Ascending aorta (tissue), 2 donors: ENCODE measurements at regions not wholly inside any gene's neighbourhood (a gene's known extent, or its start where the extent isn't known, plus 50 kb on each side); places are given as distances from the start of the nearest gene placed in this dataset.

Experiments used
- DNase-seq, 2 donors: peaks; one replicate each; pipeline ENCODE4 v3.0.0-alpha.2; 2019; ENCODE audit warnings: low spot score in 2 of 2
- H3K27ac ChIP-seq, 2 donors: fragments of 200-600 bp; sonication (generic); one replicate each; pipeline ENCODE4 v1.5.1; 2016 to 2017; ENCODE audit warnings: mild to moderate bottlenecking in 1 of 2
- H3K27me3 ChIP-seq: fragments of 200-600 bp; sonication (generic); one replicate; pipeline ENCODE4 v1.5.1; 2017
- H3K36me3 ChIP-seq, 2 donors: fragments of 200-600 bp; sonication (generic); one replicate each; pipeline ENCODE4 v1.5.1; 2016
- H3K4me1 ChIP-seq, 2 donors: fragments of 200-600 bp; sonication (generic); one replicate each; pipeline ENCODE4 v1.5.1; 2016 to 2017; ENCODE audit warnings: mild to moderate bottlenecking in 1 of 2
- H3K4me3 ChIP-seq, 2 donors: fragments of 200-600 bp; sonication (generic); one replicate each; pipeline ENCODE4 v1.5.1; 2016 to 2017; ENCODE audit warnings: mild to moderate bottlenecking in 1 of 2
- H3K9me3 ChIP-seq, 2 donors: fragments of 200-600 bp; sonication (generic); one replicate each; pipeline ENCODE4 v1.5.1; 2016
- intact Hi-C: fragments of 100-400 bp; cut with DNase I; formaldehyde crosslinking; loops from one replicate; pipeline ENCODE4 v1.15.1; 2023
- TF ChIP-seq, protein P1 (sequence below), 3 experiments: fragments of 200-600 bp in 2 of 3; fragments of 450-650 bp in 1 of 3; sonication (generic) in 2 of 3; IDR thresholded peaks; one replicate each; pipeline ENCODE4 v1.5.1; 2016 to 2019; ENCODE audit warnings: antibody characterized with exemption in 3 of 3, mild to moderate bottlenecking in 1 of 3, moderate library complexity in 1 of 3

DNA sequence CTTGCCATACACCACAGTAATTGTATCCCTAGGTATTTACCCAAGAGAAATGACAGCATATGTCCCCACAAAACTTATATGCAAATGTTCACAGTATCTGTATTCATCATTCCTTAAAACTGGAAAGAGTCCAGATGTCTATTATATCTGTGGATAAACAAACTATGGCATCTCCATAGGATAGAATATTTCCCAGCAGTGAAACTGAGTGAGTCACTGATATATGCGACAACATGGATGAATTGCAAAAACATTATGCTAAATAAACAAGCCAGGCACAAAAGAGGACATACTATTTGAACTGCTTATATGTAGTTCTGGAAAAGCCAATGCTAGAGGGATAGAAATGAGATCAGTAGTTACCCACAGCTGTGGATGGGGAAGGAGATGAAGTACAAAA, 359.4 kb upstream of the DSEL start:
- DNase-seq, result no peak
- no peaks in the 10 kb centered on the region for H3K4me1 ChIP-seq
- intact Hi-C loops, result no loop called here
- TF ChIP-seq, protein P1, sequence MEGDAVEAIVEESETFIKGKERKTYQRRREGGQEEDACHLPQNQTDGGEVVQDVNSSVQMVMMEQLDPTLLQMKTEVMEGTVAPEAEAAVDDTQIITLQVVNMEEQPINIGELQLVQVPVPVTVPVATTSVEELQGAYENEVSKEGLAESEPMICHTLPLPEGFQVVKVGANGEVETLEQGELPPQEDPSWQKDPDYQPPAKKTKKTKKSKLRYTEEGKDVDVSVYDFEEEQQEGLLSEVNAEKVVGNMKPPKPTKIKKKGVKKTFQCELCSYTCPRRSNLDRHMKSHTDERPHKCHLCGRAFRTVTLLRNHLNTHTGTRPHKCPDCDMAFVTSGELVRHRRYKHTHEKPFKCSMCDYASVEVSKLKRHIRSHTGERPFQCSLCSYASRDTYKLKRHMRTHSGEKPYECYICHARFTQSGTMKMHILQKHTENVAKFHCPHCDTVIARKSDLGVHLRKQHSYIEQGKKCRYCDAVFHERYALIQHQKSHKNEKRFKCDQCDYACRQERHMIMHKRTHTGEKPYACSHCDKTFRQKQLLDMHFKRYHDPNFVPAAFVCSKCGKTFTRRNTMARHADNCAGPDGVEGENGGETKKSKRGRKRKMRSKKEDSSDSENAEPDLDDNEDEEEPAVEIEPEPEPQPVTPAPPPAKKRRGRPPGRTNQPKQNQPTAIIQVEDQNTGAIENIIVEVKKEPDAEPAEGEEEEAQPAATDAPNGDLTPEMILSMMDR (IDR thresholded peaks at IDR 0.05), result no peak
- no peak overlapping the region for H3K27ac ChIP-seq
- no peaks in the 10 kb centered on the region for H3K27me3 ChIP-seq
- H3K36me3 ChIP-seq, result no peaks in the 10 kb centered on the region
- no peaks in the 10 kb centered on the region for H3K9me3 ChIP-seq
- no peak overlapping the region for H3K4me3 ChIP-seq

DNA sequence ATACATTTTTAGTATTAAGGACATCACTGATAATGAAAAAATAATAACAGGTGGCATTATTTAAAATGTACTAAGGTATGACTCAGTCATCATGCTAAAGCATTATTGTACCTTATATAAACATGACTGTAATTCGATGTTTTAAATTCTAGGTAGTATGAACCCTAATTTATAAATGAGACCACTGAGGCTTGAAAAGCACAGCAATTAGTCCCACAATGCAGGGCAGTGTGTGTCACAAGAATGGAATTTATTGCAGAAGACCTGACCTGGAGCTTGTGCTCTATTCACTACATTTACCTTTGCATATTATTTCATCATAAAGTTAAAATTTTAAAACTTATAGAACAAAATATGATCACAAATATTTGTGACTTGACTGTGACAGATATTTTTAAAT, 358.5 kb upstream of the DSEL start:
- H3K4me1 ChIP-seq, result no peaks in the 10 kb centered on the region
- DNase-seq, result no peak
- no peak overlapping the region for H3K4me3 ChIP-seq
- H3K36me3 ChIP-seq, result no peaks in the 10 kb centered on the region
- intact Hi-C loops, result no loop called here
- H3K27me3 ChIP-seq, result no peaks in the 10 kb centered on the region
- no peaks in the 10 kb centered on the region for H3K9me3 ChIP-seq
- TF ChIP-seq, protein P1 (IDR thresholded peaks at IDR 0.05), result no peak
- no peak overlapping the region for H3K27ac ChIP-seq

DNA sequence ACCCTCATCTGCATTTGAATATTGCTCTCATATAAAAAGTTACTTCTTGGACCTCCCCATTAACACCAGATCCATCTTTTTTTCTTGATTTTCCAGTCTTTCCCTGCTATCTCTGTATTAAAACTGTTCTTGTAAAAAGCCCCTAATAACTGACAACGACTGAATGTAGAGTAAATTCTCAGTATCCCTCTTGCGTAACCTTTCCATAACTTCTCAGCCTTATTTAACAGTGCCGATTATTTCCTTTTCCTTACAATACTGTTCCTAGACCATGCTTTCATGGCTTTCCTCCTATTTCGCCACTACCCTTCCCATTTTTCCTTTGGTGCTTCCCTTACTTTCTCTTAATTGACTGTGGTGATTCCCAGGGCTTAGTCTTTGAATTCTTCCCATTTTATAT, 348.9 kb upstream of the DSEL start:
- TF ChIP-seq, protein P1 (IDR thresholded peaks at IDR 0.05), result no peak
- no peak for DNase-seq
- intact Hi-C loops, result no loop called here

DNA sequence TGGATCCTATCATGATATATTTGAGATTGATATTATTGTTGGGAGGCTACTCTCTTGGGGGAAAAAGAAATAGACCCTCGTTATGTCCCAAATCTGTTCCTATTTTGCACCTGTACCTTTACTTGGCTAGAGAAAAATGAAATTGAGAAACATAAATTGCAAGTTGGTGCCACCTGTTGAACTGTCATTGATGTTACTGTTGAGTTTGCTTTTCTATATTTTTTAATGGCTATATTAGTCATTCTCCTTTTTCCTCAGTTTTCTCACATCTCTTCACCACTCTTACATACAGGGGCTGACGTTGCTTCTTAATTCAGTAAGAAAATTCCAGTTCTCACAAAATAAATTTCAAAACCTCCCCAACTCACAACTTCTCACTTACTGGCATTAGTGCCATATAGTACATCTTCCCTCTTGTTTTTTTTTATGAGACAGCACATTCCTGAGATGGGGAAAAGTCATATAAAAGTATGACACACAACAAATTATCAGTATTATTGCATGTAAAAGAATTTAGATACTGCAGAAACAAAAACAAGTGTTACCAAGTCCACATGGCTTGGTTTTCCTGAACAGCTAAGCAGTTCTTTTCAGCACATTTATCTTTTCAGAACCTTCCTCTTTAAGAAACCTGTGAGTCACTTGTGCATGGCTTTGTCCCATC, 348.3 kb upstream of the DSEL start:
- intact Hi-C loops, result no loop called here
- no peak for DNase-seq
- Histone ChIP-seq H3K4me1 (no peaks in the 10 kb centered on the region), H3K27ac (no peak overlapping the region), H3K36me3 (no peaks in the 10 kb centered on the region), H3K27me3 (no peaks in the 10 kb centered on the region), H3K4me3 (no peak overlapping the region), H3K9me3 (no peaks in the 10 kb centered on the region)
- TF ChIP-seq, protein P1 (IDR thresholded peaks at IDR 0.05), result no peak

More for the DNA sequence above, 348.9 kb upstream of the DSEL start:
- Histone ChIP-seq H3K4me1 (no peaks in the 10 kb centered on the region), H3K9me3 (no peaks in the 10 kb centered on the region), H3K27me3 (no peaks in the 10 kb centered on the region), H3K36me3 (no peaks in the 10 kb centered on the region), H3K27ac (no peak overlapping the region), H3K4me3 (no peak overlapping the region)

DNA sequence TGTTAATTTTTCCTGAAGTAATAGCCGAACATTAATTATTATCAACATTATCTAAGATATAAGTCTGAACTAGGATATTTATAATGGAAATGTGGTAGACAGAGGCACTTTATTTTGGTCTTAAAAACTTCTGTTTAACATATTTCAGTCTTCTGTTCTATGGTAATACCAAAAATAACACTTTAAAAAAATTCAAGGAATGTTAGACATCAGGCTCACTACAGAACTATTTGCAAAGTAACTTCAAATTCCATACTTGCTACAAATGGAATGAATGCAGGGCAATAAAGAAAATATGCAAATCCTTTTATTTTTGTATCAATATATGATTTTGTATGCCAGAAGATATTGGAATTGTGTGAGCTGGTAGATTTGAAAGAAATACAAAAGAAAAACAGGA, 345.5 kb upstream of the DSEL start:
- TF ChIP-seq, protein P1 (IDR thresholded peaks at IDR 0.05), result no peak

DNA sequence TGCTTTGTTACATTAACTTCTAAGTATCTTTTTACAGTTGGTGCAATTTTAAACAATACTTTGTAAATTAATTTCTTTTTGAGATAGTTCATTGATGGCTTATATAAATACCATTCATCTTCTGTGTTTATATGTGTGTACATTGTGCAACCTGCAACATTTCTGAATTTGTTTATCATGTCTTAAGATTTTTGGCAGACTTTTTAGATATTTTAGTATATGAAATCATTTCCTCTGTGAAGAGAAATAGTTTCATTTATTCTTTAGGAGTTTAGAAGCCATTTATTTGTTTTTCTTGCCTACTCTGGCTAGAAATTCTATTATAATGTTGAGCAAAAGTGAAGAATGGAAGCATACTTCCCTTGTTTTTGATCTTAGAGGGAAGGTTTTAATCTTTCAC, 337.8 kb upstream of the DSEL start:
- Histone ChIP-seq H3K27me3 (no peaks in the 10 kb centered on the region), H3K4me1 (no peaks in the 10 kb centered on the region), H3K4me3 (no peak overlapping the region), H3K9me3 (no peaks in the 10 kb centered on the region), H3K27ac (no peak overlapping the region), H3K36me3 (no peaks in the 10 kb centered on the region)
- intact Hi-C loops, result no loop called here
- no peak for DNase-seq
- TF ChIP-seq, protein P1 (IDR thresholded peaks at IDR 0.05), result no peak

More for the DNA sequence above, 345.5 kb upstream of the DSEL start:
- Histone ChIP-seq H3K9me3 (no peaks in the 10 kb centered on the region), H3K36me3 (no peaks in the 10 kb centered on the region), H3K27me3 (no peaks in the 10 kb centered on the region), H3K4me3 (no peak overlapping the region), H3K27ac (no peak overlapping the region), H3K4me1 (no peaks in the 10 kb centered on the region)
- no peak for DNase-seq
- intact Hi-C loops, result no loop called here
